HepG2 (cell line): ENCODE measurements at regions not wholly inside any gene's neighbourhood (a gene's known extent, or its start where the extent isn't known, plus 50 kb on each side); places are given as distances from the start of the nearest gene placed in this dataset.

ENCODE experiments used
- ATAC-seq: fragments of 200-7000 bp; cut with Tn5 transposase; 3 replicates; pipeline ENCODE4 v1.9.1; 2020; ENCODE audit warnings: mild to moderate bottlenecking, moderate library complexity
- BruUV-seq: library from RNA; stranded (reverse); fragments of 400-500 nt; replicated peaks from 2 replicates; lab custom pipeline; 2021; lab: Mats Ljungman, UMichigan
- CTCF ChIA-PET: fragments of 300-600 bp; formaldehyde crosslinking; extraction: SDS; loops from one replicate; lab custom pipeline; 2021; ENCODE audit warnings: low total read pairs, inconsistent platforms, low intra/inter-chr PET ratio; lab: Yijun Ruan, JAX
- POLR2A ChIA-PET: fragments of 350-600 bp; sonication (Branson Sonifier 250); formaldehyde crosslinking; loops from one replicate; lab custom pipeline; 2020; ENCODE audit warnings: antibody characterized with exemption, inconsistent platforms; lab: Yijun Ruan, JAX
- DNase-seq: peaks from one replicate; pipeline ENCODE4 v3.0.0-alpha.2; 2015; ENCODE audit warnings: low spot score
- FAIRE-seq: peaks from 3 replicates; lab custom pipeline; 2011; peaks lifted over from hg19 to GRCh38; lab: Jason Lieb, UNC
- H2AFZ ChIP-seq: one replicate; pipeline ENCODE4 v1.6.1; 2011; ENCODE audit warnings: low read length, inconsistent platforms
- H3K27ac ChIP-seq: fragments of 300-600 bp; 3 replicates; pipeline ENCODE4 v1.8.0; 2011; ENCODE audit warnings: mixed run types, mild to moderate bottlenecking, mixed read lengths, low read length, inconsistent platforms; ENCODE audit not compliant: insufficient read depth; ENCODE audit errors: extremely low read length
- H3K27me3 ChIP-seq, 2 experiments: fragments of 200-600 bp in 1 of 2; 2 replicates in 1 of 2; 3 replicates in 1 of 2; pipeline versions ENCODE4 v1.6.0 to v1.8.0; 2011; ENCODE audit warnings: low read length in 2 of 2, mild to moderate bottlenecking in 2 of 2, moderate library complexity in 2 of 2, inconsistent platforms in 1 of 2; ENCODE audit not compliant: insufficient read depth in 2 of 2, control insufficient read depth in 1 of 2
- H3K36me3 ChIP-seq, 2 experiments: fragments of 200-600 bp in 1 of 2; replicated peaks in 1 of 2; 2 replicates in 1 of 2; 3 replicates in 1 of 2; pipeline versions ENCODE4 v1.5.1 to v1.8.0; 2011; ENCODE audit warnings: low read length in 2 of 2, inconsistent platforms in 1 of 2; ENCODE audit not compliant: insufficient read depth in 2 of 2, control insufficient read depth in 1 of 2
- H3K4me1 ChIP-seq: 2 replicates; pipeline ENCODE4 v1.5.1; 2012; ENCODE audit warnings: low read length, inconsistent platforms; ENCODE audit not compliant: insufficient read depth
- H3K4me2 ChIP-seq: 2 replicates; pipeline ENCODE4 v1.6.0; 2011; ENCODE audit warnings: low read depth, low read length, inconsistent platforms
- H3K4me3 ChIP-seq, 3 experiments: fragments of 200-600 bp in 1 of 3; sonication (generic), shearing (Covaris generic) in 1 of 3; replicated peaks in 1 of 3; 2 replicates each; pipeline ENCODE4 v1.5.1; 2011 to 2016; ENCODE audit warnings: low read length in 3 of 3, inconsistent platforms in 2 of 3, low read depth in 2 of 3, mild to moderate bottlenecking in 2 of 3, control low read depth in 1 of 3, mixed read lengths in 1 of 3; ENCODE audit not compliant: insufficient read depth in 1 of 3
- H3K79me2 ChIP-seq: one replicate; pipeline ENCODE4 v1.6.1; 2011; ENCODE audit warnings: low read length, inconsistent platforms; ENCODE audit not compliant: insufficient read depth
- H3K9ac ChIP-seq: 2 replicates; pipeline ENCODE4 v1.6.0; 2011; ENCODE audit warnings: mild to moderate bottlenecking, low read depth, low read length, inconsistent platforms; ENCODE audit not compliant: insufficient read depth
- H3K9me3 ChIP-seq: 2 replicates; pipeline ENCODE4 v1.5.1; 2012; ENCODE audit warnings: mild to moderate bottlenecking, low read length
- H4K20me1 ChIP-seq: 2 replicates; pipeline ENCODE4 v1.6.0; 2011; ENCODE audit warnings: inconsistent platforms, mild to moderate bottlenecking, low read length, moderate library complexity; ENCODE audit not compliant: insufficient read depth
- ATRX ChIP-seq: sonication (generic); formaldehyde crosslinking; IDR thresholded peaks from 2 replicates; pipeline ENCODE4 v1.4.0; 2020; ENCODE audit warnings: missing genetic modification reagents, borderline replicate concordance
- IRF1 ChIP-seq: sonication (generic); formaldehyde crosslinking; IDR thresholded peaks from 2 replicates; pipeline ENCODE4 v1.4.0; 2020; ENCODE audit warnings: low read depth, mild to moderate bottlenecking, missing genetic modification reagents
- KLF16 ChIP-seq, 2 experiments: sonication (generic) in 1 of 2; formaldehyde crosslinking in 1 of 2; IDR thresholded peaks; 2 replicates each; pipeline versions ENCODE4 v1.6.1 to v1.8.0; 2016 to 2023; ENCODE audit warnings: missing genetic modification reagents in 2 of 2, missing compliant biosample characterization in 1 of 2
- MAZ ChIP-seq, 2 experiments: sonication (generic) in 1 of 2; formaldehyde crosslinking in 1 of 2; IDR thresholded peaks; 2 replicates each; pipeline versions ENCODE4 v1.5.0 to v1.6.1; 2012 to 2020; ENCODE audit warnings: low read depth in 2 of 2, mild to moderate bottlenecking in 2 of 2, borderline replicate concordance in 1 of 2, improper control_type of control experiment in 1 of 2, low read length in 1 of 2, missing genetic modification reagents in 1 of 2, moderate library complexity in 1 of 2
- NR0B2 ChIP-seq: sonication (generic); formaldehyde crosslinking; IDR thresholded peaks from 2 replicates; pipeline ENCODE4 v1.4.0; 2020; ENCODE audit warnings: mild to moderate bottlenecking, missing genetic modification reagents
- STAT6 ChIP-seq: sonication (generic); formaldehyde crosslinking; IDR thresholded peaks from 2 replicates; pipeline ENCODE4 v1.4.0; 2020; ENCODE audit warnings: missing genetic modification reagents, mild to moderate bottlenecking, borderline replicate concordance
- ZNF607 ChIP-seq: sonication (generic); formaldehyde crosslinking; IDR thresholded peaks from 2 replicates; pipeline ENCODE4 v1.5.1; 2020; ENCODE audit warnings: missing genetic modification reagents, mild to moderate bottlenecking, borderline replicate concordance
- ZSCAN22 ChIP-seq: sonication (generic); formaldehyde crosslinking; IDR thresholded peaks from 2 replicates; pipeline ENCODE4 v1.4.0; 2020; ENCODE audit warnings: mild to moderate bottlenecking, missing genetic modification reagents
- WGBS: methylation state at CpG from one replicate; pipeline ENCODE4 v1.1.6; 2017; ENCODE audit warnings: low lambda C conversion rate; 5-methylcytosine and 5-hydroxymethylcytosine counted together
- in situ Hi-C: cut with HindIII; loops from 2 replicates; pipeline ENCODE4 v1.10.0; 2017; ENCODE audit warnings: low pct_unique_long_range_greater_than_20kb; ENCODE audit not compliant: extremely low pct_ligation_motif_present
- intact Hi-C: fragments of 100-400 bp; cut with micrococcal nuclease; formaldehyde crosslinking; loops from one replicate; pipeline ENCODE4 v1.10.0; 2022; ENCODE audit not compliant: unreplicated experiment
- TF ChIP-seq, protein P1 (sequence below): sonication (generic); formaldehyde crosslinking; IDR thresholded peaks from 2 replicates; pipeline ENCODE4 v1.4.0; 2020; ENCODE audit warnings: missing genetic modification reagents
- TF ChIP-seq, protein P2 (sequence below): sonication (generic); formaldehyde crosslinking; IDR thresholded peaks from 2 replicates; pipeline ENCODE4 v1.8.0; 2022; ENCODE audit warnings: missing genetic modification reagents, mild to moderate bottlenecking, moderate library complexity, borderline replicate concordance
- TF ChIP-seq, protein P3 (sequence below): sonication (generic); formaldehyde crosslinking; IDR thresholded peaks from 2 replicates; pipeline ENCODE4 v1.5.0; 2020; ENCODE audit warnings: missing genetic modification reagents

- TF ChIP-seq NR0B2 (CRISPR knock-in tag) (no peak), ZNF607 (CRISPR knock-in tag) (no peak)
Observed at GRCh38 chr13:84098273-84098672, 216.0 kb upstream of the SLITRK1 start (continued).

- CTCF ChIA-PET: no interaction called here
- ATAC-seq (no peak), FAIRE-seq (no peak), DNase-seq (no peak)
- no peaks in the 10 kb centered on the region for H3K9me3 ChIP-seq
- no TSS peak for BruUV-seq
- in situ Hi-C loops: no loop called here
- WGBS: under 1% methylated on average over 4 of the region's 4 CpGs
- H3K27me3 ChIP-seq: no peaks in the 10 kb centered on the region
- no peak overlapping the region for H3K27ac ChIP-seq
- no peak overlapping the region for H3K9ac ChIP-seq
- no peaks in the 10 kb centered on the region for H3K36me3 ChIP-seq
- POLR2A ChIA-PET: no interaction called here
- no peak overlapping the region for H3K4me3 ChIP-seq
- no peak overlapping the region for H2AFZ ChIP-seq
- no peaks in the 10 kb centered on the region for H4K20me1 ChIP-seq
- H3K4me2 ChIP-seq: no peak overlapping the region
- H3K79me2 ChIP-seq: no peaks in the 10 kb centered on the region
- H3K4me1 ChIP-seq: no peaks in the 10 kb centered on the region
- intact Hi-C loops: no loop called here
- no peak for TF ChIP-seq ATRX
- no peak for TF ChIP-seq STAT6 (CRISPR knock-in tag)
- TF ChIP-seq, protein P1, sequence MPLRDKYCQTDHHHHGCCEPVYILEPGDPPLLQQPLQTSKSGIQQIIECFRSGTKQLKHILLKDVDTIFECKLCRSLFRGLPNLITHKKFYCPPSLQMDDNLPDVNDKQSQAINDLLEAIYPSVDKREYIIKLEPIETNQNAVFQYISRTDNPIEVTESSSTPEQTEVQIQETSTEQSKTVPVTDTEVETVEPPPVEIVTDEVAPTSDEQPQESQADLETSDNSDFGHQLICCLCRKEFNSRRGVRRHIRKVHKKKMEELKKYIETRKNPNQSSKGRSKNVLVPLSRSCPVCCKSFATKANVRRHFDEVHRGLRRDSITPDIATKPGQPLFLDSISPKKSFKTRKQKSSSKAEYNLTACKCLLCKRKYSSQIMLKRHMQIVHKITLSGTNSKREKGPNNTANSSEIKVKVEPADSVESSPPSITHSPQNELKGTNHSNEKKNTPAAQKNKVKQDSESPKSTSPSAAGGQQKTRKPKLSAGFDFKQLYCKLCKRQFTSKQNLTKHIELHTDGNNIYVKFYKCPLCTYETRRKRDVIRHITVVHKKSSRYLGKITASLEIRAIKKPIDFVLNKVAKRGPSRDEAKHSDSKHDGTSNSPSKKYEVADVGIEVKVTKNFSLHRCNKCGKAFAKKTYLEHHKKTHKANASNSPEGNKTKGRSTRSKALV: no peak
- no peak for TF ChIP-seq KLF16 (CRISPR knock-in tag; IDR thresholded peaks at IDR 0.05)
- TF ChIP-seq, protein P2, sequence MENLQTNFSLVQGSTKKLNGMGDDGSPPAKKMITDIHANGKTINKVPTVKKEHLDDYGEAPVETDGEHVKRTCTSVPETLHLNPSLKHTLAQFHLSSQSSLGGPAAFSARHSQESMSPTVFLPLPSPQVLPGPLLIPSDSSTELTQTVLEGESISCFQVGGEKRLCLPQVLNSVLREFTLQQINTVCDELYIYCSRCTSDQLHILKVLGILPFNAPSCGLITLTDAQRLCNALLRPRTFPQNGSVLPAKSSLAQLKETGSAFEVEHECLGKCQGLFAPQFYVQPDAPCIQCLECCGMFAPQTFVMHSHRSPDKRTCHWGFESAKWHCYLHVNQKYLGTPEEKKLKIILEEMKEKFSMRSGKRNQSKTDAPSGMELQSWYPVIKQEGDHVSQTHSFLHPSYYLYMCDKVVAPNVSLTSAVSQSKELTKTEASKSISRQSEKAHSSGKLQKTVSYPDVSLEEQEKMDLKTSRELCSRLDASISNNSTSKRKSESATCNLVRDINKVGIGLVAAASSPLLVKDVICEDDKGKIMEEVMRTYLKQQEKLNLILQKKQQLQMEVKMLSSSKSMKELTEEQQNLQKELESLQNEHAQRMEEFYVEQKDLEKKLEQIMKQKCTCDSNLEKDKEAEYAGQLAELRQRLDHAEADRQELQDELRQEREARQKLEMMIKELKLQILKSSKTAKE (CRISPR knock-in tag): no peak
- no peak for TF ChIP-seq IRF1 (CRISPR knock-in tag)
- no peak for TF ChIP-seq ZSCAN22 (CRISPR knock-in tag)
- no peak for TF ChIP-seq MAZ (IDR thresholded peaks at IDR 0.05; ENCODE audit: borderline replicate concordance, low read depth, low read length)
- no peak for TF ChIP-seq MAZ (CRISPR knock-in tag; IDR thresholded peaks at IDR 0.05; ENCODE audit: low read depth)
- TF ChIP-seq, protein P3, sequence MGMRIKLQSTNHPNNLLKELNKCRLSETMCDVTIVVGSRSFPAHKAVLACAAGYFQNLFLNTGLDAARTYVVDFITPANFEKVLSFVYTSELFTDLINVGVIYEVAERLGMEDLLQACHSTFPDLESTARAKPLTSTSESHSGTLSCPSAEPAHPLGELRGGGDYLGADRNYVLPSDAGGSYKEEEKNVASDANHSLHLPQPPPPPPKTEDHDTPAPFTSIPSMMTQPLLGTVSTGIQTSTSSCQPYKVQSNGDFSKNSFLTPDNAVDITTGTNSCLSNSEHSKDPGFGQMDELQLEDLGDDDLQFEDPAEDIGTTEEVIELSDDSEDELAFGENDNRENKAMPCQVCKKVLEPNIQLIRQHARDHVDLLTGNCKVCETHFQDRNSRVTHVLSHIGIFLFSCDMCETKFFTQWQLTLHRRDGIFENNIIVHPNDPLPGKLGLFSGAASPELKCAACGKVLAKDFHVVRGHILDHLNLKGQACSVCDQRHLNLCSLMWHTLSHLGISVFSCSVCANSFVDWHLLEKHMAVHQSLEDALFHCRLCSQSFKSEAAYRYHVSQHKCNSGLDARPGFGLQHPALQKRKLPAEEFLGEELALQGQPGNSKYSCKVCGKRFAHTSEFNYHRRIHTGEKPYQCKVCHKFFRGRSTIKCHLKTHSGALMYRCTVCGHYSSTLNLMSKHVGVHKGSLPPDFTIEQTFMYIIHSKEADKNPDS: no peak
Observed at GRCh38 chr13:84097148-84097547, 214.9 kb upstream of the SLITRK1 start.
